ENCODE measurements at regions not wholly inside any gene's neighbourhood (a gene's known extent, or its start where the extent isn't known, plus 50 kb on each side); places are given as distances from the start of the nearest gene placed in this dataset.

DNA sequence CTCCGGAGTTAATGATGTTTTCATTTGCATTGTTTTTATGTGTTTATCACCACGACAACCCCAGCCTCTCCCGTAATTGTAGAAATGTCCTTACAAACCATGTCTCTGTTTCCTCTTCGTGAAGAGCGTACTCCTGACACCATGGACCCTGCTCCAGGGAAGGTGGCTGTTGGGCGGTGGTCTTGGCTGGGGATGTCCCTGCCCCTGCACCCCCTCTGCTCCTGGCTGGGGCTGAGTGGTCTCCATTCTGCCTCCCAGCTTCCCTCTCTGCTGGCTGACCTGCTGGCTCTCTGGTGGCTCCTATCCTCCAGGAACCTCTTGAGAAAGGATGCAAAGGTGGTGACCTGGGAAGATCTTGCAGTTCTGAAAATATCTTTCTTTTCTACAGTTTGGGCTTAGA, 81.1 kb downstream of the ASB1 start:
- H3K4me3 ChIP-seq (ENCODE audit: low read depth, low read length) = no peak overlapping the region
- no peak for DNase-seq (ENCODE audit: low read depth)
- TF ChIP-seq, protein P1, sequence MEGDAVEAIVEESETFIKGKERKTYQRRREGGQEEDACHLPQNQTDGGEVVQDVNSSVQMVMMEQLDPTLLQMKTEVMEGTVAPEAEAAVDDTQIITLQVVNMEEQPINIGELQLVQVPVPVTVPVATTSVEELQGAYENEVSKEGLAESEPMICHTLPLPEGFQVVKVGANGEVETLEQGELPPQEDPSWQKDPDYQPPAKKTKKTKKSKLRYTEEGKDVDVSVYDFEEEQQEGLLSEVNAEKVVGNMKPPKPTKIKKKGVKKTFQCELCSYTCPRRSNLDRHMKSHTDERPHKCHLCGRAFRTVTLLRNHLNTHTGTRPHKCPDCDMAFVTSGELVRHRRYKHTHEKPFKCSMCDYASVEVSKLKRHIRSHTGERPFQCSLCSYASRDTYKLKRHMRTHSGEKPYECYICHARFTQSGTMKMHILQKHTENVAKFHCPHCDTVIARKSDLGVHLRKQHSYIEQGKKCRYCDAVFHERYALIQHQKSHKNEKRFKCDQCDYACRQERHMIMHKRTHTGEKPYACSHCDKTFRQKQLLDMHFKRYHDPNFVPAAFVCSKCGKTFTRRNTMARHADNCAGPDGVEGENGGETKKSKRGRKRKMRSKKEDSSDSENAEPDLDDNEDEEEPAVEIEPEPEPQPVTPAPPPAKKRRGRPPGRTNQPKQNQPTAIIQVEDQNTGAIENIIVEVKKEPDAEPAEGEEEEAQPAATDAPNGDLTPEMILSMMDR (IDR thresholded peaks at IDR 0.05; ENCODE audit: insufficient read depth, low read depth, low read length) = no peak

DNA sequence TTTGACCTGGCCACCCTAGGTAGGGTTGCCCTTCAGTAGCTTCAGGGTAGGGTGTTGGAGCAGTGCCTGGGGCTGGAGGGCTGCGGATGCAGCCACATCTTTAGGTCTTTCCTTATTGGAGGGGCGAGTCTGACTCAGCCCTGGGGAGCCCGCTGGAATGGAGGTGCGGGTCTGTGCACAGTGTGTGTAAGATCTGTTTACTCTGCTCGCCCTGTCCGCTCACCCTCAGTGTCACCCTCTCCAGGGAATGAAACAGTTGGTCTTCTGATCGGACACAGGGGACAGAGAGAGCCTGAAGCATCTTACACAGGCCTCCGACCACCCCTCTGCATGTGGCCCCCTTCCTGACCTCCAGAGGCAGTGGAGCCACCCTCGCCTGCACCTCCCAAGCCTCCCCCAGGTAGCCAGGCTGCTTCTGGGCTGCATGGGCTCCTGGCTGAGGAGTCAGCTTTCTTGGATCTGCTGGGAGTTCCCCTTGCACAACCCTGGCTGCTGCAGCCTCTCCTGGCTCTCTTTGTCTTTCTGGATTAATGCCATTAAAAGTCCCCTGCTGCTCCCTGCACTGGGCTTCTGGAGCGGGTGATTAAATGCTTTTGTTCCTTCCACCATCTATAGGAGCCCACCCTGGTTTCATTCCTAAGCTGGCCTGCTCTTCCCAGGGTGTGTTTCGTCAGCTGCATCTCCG, 82.6 kb downstream of the ASB1 start:
- DNase-seq (ENCODE audit: low read depth) = peak; percentile 14
- TF ChIP-seq, protein P1 (IDR thresholded peaks at IDR 0.05; ENCODE audit: insufficient read depth, low read depth, low read length) = no peak

DNA sequence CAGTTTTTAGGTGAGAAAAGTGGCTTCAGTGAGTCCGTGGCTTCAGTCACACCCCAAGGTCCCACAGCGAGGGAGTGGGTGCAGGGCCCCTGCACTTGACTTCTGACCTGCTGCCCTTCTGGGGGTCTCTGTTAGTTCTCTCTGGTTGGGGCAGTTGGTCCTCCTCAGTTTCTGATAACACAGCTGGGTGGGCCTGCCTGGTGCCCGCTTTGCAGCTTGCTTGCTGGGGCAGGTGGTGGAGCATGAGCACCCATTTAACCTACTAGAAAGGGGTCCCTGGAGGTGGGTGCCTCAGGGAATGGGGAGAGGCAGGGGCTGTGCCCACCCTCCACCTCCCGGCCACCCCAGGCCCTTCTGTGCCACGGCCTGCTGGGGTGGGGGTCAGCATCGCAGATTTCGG, 83.2 kb downstream of the ASB1 start:
- no peak for DNase-seq (ENCODE audit: low read depth)

More for the DNA sequence above, 82.6 kb downstream of the ASB1 start:
- H3K4me3 ChIP-seq (ENCODE audit: low read depth, low read length) = no peak overlapping the region

DNA sequence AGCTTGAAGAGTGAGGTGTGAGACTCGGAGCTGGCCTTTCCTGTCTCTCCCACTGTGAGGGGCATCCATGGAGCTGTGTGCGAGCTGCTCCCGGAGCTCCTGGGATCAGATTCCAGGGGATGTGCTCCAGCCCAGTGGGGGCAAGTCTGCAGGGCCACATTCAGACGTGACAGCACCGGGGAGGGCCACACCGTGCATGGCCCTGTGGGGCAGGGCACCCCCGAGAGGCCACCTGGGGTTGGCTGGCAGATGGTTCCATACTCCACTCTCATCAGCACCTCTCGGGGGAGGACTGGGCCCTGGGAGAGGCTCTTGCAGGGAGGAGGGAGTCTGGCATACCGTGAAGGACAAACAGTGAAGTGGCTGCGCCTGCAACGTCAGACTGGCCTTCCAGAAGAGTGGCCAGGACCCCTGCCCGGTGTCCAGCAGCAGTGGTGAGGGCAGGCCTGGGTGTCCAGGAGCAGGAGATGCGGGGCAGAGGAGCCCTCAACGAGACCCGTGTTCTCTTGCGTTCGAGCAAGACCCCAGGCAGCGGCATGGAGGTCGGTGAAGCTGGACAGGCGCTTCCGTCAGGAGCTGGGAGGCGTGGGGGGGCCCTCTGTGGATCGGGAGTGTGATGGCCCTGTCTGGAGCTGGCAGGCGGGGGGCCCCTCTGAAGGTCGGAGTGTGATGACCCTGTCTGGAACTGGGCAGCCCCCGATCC, 84.3 kb downstream of the ASB1 start:
- no peak overlapping the region for H3K4me3 ChIP-seq (ENCODE audit: low read depth, low read length)
- no peak for DNase-seq (ENCODE audit: low read depth)
- TF ChIP-seq, protein P1 (IDR thresholded peaks at IDR 0.05; ENCODE audit: insufficient read depth, low read depth, low read length) = no peak

More for the DNA sequence above, 83.2 kb downstream of the ASB1 start:
- no peak overlapping the region for H3K4me3 ChIP-seq (ENCODE audit: low read depth, low read length)
- TF ChIP-seq, protein P1 (IDR thresholded peaks at IDR 0.05; ENCODE audit: insufficient read depth, low read depth, low read length) = no peak

DNA sequence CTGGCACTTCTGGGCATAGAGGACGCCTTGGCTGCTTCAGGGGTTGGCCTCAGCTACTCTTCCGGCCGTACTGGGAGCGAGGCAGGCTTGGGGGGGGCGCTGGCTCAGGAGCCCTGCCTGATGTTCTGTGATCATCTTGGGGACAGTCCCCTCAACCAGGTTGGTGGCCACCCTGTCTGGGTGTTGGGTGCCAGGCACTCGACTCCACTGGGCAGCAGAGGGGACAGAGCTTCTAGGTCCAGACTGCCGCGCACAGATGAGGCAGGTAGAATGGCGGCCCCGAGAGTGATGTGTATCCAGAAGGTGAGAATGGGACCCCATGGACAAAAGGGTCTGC, 84.9 kb downstream of the ASB1 start:
- DNase-seq (ENCODE audit: low read depth) = no peak
- H3K4me3 ChIP-seq (ENCODE audit: low read depth, low read length) = no peak overlapping the region
- TF ChIP-seq, protein P1 (IDR thresholded peaks at IDR 0.05; ENCODE audit: insufficient read depth, low read depth, low read length) = no peak

DNA sequence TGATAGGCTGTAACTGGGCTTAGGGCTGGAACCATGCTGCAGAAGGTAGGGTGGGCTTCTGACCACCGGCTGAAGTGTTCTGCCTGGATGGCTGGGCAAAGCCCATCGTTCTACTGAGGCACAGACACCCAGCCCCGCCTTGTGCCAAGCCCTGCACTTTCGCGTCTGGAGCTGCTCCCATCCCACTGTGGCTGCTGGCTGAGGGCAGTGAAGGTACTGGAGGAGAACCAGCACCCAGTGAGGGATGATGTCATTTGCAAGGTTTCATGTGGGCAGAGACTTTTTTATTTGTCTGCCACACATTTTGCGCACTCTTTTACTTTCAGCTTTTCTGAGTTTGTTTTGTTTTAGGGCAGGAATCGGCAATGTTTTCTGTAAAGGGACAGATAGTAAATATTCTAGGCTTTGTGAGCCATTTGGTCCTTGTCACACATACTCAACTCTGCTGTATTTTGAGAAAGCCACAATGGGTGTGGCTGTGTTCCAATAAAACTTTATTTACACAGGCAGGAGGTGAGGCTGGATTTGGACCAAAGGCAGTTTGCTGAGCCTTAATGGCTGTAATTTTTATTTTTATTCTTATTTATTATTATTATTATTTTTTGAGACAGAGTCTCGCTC, 85.6 kb downstream of the ASB1 start:
- TF ChIP-seq, protein P1 (IDR thresholded peaks at IDR 0.05; ENCODE audit: insufficient read depth, low read depth, low read length) = no peak
- no peak overlapping the region for H3K4me3 ChIP-seq (ENCODE audit: low read depth, low read length)
- DNase-seq (ENCODE audit: low read depth) = no peak

Data from fibroblast of villous mesenchyme (primary cell).